ENCODE measurements at regions not wholly inside any gene's neighbourhood (a gene's known extent, or its start where the extent isn't known, plus 50 kb on each side); places are given as distances from the start of the nearest gene placed in this dataset.

DNA sequence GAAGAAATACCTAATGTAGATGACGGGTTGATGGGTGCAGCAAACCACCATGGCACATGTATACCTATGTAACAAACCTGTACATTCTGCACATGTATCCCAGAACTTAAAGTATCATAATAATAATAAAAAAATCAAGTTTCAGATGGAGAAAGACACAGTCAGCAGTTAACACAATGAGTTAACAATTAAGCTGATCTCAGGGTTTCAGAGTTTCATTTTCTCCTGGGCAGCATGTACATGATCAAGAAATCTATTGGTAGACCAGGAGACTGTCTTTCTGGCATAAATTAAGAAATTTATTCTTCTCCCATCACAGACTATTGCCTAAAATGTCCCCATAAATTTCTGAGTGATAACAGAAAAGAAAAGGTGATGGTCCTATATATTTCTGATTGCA lies 155.3 kb downstream of the RAD51AP2 start:
- TF ChIP-seq POLR2A (IDR thresholded peaks at IDR 0.05), result no peak
- no peak for TF ChIP-seq POLR2AphosphoS5 (IDR thresholded peaks at IDR 0.05)
- TF ChIP-seq, protein P1, sequence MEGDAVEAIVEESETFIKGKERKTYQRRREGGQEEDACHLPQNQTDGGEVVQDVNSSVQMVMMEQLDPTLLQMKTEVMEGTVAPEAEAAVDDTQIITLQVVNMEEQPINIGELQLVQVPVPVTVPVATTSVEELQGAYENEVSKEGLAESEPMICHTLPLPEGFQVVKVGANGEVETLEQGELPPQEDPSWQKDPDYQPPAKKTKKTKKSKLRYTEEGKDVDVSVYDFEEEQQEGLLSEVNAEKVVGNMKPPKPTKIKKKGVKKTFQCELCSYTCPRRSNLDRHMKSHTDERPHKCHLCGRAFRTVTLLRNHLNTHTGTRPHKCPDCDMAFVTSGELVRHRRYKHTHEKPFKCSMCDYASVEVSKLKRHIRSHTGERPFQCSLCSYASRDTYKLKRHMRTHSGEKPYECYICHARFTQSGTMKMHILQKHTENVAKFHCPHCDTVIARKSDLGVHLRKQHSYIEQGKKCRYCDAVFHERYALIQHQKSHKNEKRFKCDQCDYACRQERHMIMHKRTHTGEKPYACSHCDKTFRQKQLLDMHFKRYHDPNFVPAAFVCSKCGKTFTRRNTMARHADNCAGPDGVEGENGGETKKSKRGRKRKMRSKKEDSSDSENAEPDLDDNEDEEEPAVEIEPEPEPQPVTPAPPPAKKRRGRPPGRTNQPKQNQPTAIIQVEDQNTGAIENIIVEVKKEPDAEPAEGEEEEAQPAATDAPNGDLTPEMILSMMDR (IDR thresholded peaks at IDR 0.05), result no peak

All from sigmoid colon (tissue), 4 donors.